ENCODE measurements at regions not wholly inside any gene's neighbourhood (a gene's known extent, or its start where the extent isn't known, plus 50 kb on each side); places are given as distances from the start of the nearest gene placed in this dataset.
"Not testable (repeated sequence)": the region's sequence is repeated elsewhere in the genome, so short reads cannot be mapped to it uniquely, and the experiment has no call there.

DNA sequence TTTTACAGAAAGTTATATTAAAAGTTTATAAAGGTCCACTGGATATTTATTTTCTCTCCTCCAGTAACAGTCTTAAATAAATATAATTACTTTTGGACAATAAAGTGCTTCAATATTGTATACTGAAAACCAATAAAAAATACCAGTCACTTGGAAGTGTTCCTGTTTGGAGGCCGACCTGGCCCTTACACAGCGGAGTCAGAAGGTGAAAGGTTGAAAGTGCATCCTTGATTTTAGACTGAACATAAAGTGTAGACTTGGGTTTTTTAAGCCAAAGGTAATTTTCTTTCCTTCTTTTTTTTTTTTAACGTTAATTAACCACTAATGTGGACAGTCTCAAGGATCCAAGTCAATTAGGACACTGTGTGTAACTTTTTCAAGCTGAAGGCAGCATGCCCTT is 152.3 kb upstream of the TBX18 start:
- no peak for DNase-seq

DNA sequence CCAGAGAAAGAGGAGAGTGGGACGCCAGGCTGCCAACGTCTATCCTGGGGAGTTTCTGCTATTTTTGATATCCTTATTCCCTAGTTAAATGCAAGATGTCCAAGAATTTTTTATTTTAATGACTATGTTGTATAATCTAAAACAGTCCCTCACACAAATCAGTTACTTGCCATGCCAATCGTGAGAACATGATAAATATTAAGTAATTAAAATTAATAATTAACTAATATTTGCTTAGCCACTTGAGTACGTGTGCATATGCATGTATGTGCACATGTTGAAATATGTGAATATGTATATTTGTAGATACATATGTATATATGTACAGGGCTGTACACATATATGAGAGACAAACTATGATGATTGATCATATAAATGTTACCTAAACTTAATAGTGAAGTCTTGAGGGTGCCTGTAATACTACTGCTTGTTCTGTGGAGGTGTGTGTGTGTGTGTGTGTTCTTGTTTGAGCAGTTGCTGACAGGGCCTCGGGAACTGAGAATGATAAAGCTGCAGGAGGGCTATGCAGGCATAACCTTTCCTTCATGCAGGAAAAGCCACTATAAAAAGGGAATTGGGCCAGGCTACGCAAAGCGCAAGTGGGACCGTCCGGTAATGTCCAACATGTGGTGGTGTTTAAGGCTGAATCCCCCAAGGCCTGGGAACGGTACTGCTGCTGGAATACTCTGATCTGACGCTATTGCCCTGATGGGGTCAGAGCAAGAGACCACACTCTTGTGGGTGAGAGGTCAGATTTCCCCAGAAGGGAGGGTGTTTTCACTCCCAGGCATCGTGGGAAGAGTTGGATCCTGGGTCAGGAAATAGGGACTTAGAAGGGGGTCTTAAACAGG is 148.3 kb upstream of the TBX18 start:
- DNase-seq = no peak

DNA sequence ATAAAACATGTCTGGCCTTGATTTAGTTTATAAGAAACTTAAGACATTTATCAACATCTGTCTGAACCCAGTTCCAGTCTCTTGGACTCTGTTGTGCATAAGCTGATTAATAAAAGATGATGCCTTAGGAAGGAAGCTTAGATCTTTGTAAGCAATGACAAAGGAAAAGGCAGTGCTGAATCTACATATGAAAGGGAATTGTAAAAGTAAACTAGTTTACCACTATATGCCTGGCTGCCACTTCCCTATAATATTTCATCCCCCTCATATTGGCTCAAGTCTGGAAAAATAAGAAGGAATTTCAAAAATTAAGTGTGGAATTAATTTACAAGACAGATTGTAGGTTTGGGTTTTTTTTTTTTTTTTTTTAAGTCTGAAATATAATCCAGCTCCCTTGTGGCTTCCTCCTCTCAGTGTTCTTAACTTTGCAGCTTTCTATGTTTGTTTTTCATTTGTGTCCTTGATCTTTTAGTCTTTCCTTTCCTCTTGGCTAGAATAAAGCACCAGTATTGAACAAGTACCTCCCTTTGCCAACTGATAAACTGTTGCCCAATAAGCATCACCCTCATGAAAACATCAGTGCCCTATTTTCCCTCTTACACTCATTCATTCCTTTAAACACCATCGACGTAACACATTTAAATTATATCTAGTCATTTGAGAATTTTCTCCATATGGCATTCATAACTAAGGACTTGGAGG is 146.7 kb upstream of the TBX18 start:
- no peak for DNase-seq

DNA sequence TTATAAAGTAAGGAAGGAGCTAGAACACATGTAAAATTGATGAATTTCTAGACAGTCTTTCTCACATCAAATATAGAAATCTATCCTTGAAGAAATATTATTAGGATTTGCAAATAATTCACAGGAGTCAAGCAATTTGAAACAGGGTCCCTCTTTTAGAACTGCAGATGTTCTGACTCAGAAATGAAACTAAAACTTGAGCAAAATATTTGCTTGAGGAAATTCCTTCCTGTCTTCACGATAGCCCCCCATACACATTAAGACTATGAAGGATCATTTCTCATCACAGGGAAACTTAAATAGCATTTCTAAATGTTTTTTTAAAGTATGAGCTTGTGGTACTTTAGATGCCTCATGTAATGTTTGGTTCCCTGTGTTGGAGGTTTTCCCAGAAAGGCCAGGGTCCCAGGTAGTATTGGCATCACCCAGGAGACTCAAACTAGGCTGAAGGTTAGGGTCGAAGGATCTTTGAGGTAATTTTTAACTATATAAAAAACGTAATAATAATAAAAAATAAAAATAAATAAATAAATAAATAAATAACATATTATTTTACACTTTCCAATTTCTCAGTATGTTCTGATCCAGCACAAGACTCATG is 144.0 kb upstream of the TBX18 start:
- no peak for DNase-seq

DNA sequence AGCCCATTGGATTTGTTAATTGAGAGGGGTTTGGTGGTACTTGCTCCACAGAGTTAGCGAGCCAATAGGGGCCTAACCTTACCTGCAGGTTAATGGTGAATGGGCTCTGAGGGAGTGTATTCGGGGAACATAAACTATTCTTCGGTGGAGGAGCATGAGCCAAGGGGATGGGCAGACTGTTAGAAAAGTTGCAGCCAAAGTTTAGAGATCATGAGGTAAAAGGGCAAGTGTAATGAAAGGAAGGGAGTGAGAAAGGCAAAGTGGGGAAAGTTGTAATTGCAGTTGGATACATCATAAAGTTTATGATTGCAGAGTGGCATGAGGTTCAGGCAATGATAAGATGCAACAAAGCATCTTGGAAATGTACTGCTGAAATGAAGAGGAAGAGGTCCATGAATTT is 142.1 kb upstream of the TBX18 start:
- DNase-seq = no peak

DNA sequence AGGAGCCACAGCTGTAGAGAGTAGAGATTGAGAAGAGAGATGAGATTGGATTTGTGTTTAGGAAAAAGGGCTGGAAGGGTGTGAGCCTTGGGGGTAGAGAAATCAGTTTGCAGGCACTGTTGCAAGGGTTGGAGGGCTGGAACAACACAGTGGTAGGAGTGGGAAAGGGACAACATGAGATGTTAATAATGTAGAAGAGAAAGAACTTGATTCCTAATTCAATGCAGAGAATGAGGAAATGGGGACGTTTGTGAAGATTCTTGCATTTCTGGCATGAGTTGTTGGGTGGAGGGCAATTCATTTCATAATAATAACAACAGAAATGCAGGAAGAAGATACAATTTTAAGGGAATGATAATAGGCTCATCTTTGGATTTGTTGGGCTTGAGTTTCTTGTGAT is 141.4 kb upstream of the TBX18 start:
- DNase-seq = no peak

DNA sequence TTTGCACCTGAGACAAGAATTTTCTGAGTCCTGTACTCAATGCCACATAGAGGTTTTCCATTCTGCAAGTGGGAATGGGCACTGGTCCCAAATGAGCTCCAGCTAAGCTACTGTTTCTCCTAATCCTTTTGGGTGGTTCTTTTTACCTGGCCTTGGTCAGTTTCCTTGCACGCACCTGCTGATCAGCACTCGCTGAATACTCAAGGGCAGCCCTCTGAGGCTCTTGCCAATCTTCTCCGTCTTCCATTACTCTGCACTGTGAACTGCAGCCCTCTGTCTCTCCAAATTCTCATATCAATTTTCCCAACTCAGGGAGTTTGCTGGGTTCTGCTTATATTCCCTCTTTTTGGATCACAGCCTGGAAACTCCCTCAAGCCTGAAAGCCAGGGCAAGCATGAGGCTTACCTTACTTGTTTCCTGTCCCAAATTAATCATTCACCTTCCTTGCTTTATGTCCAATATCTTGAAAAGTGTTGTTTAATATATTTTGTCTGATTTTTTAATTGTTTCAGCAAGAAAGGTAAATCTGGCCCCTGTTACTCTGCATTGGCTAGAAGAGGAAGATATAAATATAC is 138.0 kb upstream of the TBX18 start:
- no peak for DNase-seq

DNA sequence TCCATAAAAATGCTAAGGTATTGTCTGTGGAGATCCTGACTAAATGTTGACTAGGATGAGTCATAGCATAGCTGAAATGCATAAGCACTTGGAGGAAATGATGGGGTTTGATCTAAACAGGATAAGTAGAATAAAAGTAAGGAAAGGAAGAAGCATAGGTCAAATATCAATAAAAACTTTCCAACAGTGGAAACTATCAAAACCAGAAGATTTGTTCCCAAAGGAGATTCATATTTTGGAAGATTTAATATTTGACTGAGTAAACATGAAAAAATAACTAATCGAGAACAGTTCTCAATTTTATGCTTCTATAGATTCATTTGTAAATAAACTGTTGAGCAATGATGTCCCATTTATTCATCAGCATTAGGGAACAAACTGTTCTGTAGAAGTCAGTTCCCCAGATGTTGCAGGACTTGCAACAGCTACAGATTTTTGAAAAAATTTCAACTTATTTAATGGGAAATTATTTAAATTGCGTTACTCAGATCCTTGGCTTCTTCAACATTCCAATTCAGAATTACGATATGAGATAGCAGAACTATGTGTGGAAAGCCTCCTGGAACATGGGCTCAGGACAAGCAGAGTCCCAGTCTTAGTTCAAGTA is 133.7 kb upstream of the TBX18 start:
- no peak for DNase-seq

DNA sequence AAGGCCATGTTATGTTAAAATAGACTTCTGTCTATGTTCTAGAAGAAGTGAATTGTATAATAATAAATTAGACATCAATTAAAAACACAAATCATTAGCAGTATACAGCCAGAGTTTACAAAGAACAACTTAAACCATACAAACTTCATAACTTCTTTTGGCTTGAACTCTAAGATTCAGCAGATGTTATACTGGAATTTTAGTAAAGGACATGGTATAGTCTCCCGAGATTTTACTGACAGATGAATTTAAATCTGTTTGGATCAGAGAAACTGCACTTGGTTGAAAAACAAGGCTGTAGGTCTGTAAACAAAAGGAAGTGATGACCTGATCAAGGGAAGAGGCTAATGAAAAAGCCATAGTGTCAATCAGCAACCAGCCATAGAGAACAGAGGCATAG is 132.6 kb upstream of the TBX18 start:
- DNase-seq = no peak

DNA sequence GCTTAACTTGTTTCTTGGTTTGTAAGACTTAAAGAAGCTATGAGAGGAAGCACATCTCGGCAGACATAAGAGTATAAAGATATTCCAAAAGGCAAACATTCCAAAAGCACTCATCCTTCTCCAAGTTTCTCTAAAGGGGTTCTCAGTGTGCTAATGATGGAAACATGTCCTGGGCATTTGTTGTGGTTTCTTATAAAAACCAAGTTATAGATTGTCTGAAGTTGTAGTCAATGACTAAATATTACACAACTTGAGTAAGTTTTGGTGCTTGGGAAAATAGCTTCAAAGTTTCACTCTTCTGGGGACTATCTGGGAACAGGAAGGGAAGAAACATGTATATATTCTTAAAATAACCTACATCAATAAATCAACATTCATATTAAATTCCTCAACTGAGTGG is 128.3 kb upstream of the TBX18 start:
- no peak for DNase-seq

DNA sequence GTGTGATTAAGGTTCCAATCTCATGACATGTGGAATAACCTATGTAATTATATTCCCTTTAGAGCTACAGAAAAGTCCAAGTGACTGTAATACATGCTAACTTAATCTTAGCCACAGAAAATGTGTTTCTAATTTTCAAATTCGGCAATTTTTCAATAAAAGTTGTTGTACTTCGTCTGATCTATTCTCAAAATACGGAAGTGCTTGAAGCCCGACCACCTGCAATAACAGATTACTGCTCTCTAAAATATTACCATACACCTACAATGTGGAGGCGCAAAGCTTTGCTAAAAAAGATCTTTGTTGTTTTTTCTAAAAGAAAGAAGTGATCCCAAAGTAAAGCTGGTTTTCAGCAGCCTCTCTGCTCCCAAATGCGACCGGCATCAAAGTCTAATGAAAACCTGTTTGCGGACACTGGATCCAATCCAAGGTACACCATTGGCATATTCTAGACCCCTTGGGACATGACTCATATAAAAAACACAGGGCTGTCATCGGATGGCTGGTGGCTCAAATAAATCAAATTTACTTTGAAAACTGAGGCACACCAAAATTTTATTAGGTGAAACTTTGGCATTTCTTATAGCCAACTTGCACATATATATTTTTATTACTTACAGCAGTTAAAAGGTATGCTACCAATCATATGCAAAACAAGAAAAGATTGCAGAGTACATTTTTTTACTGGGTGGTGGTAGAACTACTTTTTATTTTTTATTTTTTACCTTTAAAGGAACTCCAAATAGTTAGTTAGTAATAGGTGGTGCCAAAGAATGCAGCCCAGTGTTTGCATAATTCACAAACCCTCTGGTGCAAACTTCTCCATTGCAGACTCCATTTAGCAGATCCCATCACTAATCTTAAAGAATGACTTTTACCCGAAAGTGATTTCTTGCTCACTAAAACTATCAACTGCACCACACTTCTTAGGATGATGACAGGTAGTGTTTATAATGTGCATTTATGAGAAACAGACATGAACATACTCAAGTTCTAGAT is 118.7 kb upstream of the TBX18 start:
- DNase-seq = no peak

DNA sequence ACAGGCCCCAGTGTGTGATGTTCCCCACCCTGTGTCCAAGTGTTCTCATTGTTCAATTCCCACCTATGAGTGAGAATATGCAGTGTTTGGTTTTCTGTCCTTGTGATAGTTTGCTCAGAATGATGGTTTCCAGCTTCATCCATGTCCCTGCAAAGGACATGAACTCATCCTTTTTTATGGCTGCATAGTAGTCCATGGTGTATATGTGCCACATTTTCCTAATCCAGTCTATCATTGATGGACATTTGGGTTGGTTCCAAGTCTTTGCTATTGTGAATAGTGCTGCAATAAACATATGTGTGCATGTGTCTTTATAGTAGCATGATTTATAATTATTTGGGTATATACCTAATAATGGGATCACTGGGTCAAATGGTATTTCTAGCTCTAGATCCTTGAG is 115.0 kb upstream of the TBX18 start:
- DNase-seq = not testable (repeated sequence)

DNA sequence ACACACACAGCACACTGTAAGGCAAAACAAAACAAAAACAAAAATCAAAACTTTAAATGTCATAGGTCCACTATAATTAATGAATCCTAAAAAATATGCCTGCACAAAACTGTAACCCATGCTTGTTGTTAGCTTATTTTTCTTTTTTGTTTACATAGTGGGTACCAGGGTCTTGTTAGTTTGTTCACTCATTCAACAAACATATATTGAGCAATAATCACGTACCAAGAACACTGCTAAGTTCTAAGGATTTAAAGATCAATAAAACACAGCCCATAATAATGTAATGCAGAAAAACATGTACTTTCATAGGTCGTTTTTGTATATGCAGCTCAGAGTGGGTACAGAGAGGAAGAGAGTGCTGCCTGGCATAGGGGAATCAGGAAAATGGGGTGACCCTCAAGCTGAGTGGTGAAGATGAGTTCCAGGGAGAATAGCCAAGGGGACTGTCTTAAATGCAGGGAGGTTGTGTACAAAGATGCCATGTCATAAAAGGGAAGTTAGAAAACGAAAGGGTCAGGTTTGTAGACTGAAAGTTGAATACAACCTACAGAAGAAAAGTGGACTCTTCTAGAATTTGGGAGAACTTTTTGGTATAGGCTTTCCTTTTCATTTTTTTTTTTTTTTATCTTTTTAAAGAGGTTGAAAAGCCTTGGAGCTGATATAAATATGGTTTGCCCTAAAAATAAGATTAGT is 113.3 kb upstream of the TBX18 start:
- DNase-seq = no peak

DNA sequence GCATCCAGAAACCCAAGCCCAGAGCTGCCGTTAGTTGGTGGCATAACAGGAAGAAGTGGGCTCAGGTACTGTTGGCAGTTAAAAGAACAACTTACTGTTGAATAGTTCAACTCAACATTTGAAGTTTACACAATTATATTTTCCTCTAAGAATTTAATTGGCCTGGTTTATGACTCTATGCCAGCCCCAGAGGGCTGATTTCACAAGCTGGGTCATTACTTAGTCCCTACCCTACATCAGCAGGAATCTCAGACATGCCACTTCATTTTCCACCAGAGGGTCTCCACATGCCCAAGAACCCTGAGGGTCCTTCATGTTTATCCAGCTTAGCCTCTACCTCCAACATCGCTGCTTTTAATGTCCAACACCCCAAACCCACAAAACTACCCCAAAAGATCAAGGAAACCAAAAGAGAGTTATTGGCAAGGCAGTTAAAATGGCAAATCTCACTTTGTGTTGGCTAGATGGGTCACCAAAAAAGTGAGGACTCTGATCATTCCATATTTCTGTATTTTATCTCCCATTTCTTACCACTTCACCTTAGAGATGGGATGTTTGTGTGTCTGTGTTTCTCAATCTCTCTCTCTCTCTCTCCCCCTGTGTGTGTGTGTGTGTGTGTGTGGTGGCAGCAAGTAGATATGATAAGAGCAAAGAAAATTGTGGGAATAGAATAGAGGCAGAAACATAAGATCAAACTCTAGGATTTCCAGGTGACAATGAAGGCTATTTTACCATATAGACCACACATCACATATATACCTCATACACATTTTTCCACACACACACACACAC is 112.5 kb upstream of the TBX18 start:
- no peak for DNase-seq

DNA sequence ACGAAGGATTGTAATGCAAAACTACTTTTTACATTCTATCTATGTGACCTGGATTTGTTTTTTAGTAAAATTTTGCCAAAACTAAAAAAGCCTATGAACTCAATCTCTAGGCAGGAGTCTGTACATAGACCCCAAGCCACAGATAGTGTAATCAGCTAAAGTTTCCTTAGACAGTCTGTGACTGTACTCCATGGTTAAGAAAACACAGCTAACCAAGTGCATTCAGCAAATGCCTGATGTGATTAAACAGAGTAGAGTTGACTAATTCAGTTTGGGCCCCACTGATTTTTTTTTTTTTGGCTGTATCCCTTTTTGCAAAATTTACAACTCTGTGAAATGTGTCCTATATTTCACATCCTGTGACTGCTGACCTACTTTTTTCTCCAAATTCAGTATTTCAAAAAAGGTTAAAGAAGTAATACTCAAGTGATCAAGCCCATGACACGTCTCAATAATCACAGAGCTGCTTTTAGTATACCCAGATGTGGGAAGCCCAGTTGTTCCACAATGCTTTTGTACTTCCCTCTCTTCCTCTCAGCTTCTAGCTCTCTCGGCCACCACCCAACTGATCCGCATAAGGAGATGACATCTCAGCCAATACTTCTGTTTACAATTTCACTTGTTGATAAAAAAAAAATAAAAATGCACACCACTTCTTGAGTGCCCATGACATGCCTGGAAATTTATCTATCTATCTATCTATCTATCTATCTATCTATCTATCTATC is 108.8 kb upstream of the TBX18 start:
- no peak for DNase-seq

DNA sequence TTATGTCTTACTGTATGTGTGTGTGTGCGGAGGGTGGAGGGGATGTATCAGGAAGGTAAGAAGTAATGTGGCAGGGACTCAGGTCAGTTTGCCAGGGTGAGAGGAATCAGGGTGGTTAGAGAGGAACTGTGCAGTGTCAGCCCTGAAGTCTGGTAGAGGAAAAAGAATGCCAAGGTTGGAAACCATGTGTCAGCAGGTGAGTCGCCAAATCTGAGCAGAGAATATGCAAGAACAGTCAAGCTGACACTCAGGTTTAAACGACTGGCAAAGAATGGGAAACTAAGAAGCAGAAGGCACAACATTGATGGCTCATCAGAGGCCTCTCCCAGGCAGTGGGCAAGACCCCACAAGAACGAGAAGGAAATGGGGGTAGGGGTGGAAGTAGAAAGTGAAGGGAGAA is 107.5 kb upstream of the TBX18 start:
- DNase-seq = no peak

DNA sequence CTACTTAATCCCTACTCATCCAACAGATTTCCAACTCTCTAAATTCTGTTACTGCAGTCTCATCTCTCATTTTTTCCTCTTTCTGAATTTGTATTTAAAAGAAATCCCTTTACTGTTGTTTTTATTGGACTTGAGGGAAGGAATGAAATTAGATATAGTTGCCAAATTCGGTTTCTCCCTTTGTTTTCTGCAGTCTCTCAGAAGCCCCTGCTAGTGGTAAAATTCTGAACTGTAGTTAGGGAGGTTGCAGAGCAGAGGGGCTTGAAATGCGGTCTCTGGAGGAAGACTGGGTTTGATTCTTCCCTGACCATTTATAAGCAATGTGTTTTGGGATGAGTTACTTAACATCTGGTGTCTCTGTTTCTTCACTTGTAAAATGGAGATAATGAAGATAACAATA is 106.3 kb upstream of the TBX18 start:
- DNase-seq = no peak

DNA sequence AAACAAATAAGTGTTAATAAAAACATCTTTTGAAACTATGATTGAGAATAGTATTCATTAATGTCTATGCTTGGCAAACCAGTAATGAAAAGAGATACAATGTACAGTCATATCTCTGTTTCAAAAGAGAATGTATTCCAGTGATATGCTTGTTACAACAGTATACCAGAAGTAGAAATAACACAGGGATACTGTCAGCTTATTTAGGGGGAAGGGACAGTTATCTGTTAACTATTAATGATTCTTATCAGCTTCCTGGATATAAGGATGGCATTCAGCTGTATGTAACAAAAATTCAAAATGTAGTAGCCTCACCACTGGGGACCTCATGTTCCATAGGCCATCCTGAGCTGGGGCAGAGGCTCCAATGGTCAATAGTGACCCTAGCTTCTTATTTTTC is 103.8 kb upstream of the TBX18 start:
- DNase-seq = no peak

DNA sequence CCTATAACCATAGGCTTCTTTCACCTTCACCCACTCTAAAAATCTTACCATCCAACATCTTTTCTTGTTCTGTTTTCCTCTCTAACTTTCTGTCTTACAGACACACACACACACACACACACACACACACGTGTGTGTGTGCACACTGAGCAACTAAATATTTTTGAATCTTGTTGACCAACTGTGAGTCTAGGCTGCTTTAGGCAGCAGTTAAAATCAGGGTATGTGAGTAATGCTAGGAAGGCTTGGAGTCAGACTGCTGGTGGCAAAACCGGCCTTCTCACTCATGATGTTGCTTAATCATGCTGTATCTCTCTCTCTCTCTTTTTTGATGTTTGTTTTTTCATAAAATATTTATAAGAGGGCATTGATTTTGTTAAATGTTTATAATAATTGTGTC is 103.1 kb upstream of the TBX18 start:
- DNase-seq = no peak

DNA sequence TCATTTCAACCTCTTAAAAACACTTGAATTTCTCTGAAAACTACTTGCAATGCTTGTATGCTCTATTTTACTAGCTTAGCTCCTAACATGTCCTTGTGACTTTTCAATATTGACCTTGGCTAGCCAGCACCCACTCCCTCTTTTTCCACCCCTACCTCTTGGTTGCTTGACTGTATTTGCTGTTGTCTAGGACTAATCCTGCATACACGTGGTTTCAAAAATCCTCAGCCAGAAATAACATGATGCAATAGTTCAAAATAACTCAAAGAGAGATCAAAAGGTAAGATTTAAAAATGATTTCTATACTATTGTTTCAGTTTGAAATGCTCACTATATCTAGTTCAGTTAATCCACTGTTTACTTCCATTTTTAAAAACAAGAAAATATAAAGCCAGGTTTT is 102.3 kb upstream of the TBX18 start:
- no peak for DNase-seq

Data from NCI-H1105 (cell line).